SU-DHL-6 (cell line): ENCODE measurements at regions not wholly inside any gene's neighbourhood (a gene's known extent, or its start where the extent isn't known, plus 50 kb on each side); places are given as distances from the start of the nearest gene placed in this dataset.

Source experiments
- H2AFZ ChIP-seq: fragments of 200-600 bp; sonication (generic); 2 replicates; pipeline ENCODE4 v1.6.1; 2014; ENCODE audit warnings: low read depth, mild to moderate bottlenecking, moderate library complexity, mixed read lengths, antibody characterized with exemption, low read length; ENCODE audit not compliant: severe bottlenecking
- H3F3A ChIP-seq: fragments of 200-600 bp; shearing (Covaris generic); 2 replicates; pipeline ENCODE4 v1.6.0; 2016; ENCODE audit warnings: antibody characterized with exemption, mild to moderate bottlenecking; ENCODE audit not compliant: insufficient read depth
- H3K27ac ChIP-seq: fragments of 200-600 bp; sonication (generic); 2 replicates; pipeline ENCODE4 v1.5.1; 2016; ENCODE audit warnings: low read depth, mild to moderate bottlenecking, low read length, moderate library complexity, mixed read lengths
- H3K27me3 ChIP-seq: fragments of 200-600 bp; sonication (generic), shearing (Covaris generic); 2 replicates; pipeline ENCODE4 v1.6.0; 2014; ENCODE audit warnings: mild to moderate bottlenecking, low read length
- H3K36me3 ChIP-seq: fragments of 200-600 bp; sonication (generic); 2 replicates; pipeline ENCODE4 v1.6.1; 2014; ENCODE audit warnings: mild to moderate bottlenecking, low read length, mixed read lengths
- H3K4me2 ChIP-seq: fragments of 300-600, 200-600 bp; shearing (Covaris generic), sonication (generic); 2 replicates; pipeline ENCODE4 v1.6.0; 2014; ENCODE audit warnings: low read length, low read depth, mild to moderate bottlenecking; ENCODE audit not compliant: poor library complexity, severe bottlenecking
- H3K4me3 ChIP-seq: fragments of 200-600 bp; sonication (generic); 2 replicates; pipeline ENCODE4 v1.5.1; 2014; ENCODE audit warnings: antibody characterized with exemption, low read length, mild to moderate bottlenecking, mixed read lengths; ENCODE audit not compliant: insufficient read depth, poor library complexity, severe bottlenecking
- H3K79me2 ChIP-seq: fragments of 200-600 bp; sonication (generic); 2 replicates; pipeline ENCODE4 v1.6.1; 2014; ENCODE audit warnings: mild to moderate bottlenecking, low read length, moderate library complexity; ENCODE audit not compliant: insufficient read depth
- H3K9ac ChIP-seq: fragments of 200-600 bp; sonication (generic); 2 replicates; pipeline ENCODE4 v1.7.0; 2014; ENCODE audit warnings: mild to moderate bottlenecking, low read length
- H3K9me2 ChIP-seq: fragments of 200-600 bp; sonication (generic); replicated peaks from 2 replicates; pipeline ENCODE4 v1.6.1; 2014; ENCODE audit warnings: low read length; ENCODE audit not compliant: insufficient read depth
- H3K9me3 ChIP-seq: fragments of 200-600 bp; sonication (generic); 2 replicates; pipeline ENCODE4 v1.6.1; 2014; ENCODE audit warnings: low read length, mixed read lengths; ENCODE audit not compliant: insufficient read depth
- H4K20me1 ChIP-seq: fragments of 200-600 bp; sonication (generic); 2 replicates; pipeline ENCODE4 v1.6.1; 2014; ENCODE audit warnings: low read depth, mild to moderate bottlenecking, antibody characterized with exemption, low read length, moderate library complexity, mixed read lengths
- CTCF ChIP-seq: fragments of 200-600 bp; sonication (generic); IDR thresholded peaks from one replicate; pipeline ENCODE4 v1.5.1; 2017; ENCODE audit warnings: antibody characterized with exemption, mild to moderate bottlenecking, low read length, moderate library complexity; ENCODE audit not compliant: insufficient read depth, poor library complexity, severe bottlenecking
- EZH2phosphoT487 ChIP-seq: fragments of 200-600 bp; sonication (generic), shearing (Covaris generic); conservative IDR thresholded peaks from 2 replicates; pipeline ENCODE4 v1.6.1; 2018; ENCODE audit warnings: mild to moderate bottlenecking, antibody characterized with exemption, low read length, moderate library complexity, mixed read lengths

- no peak overlapping the region for H3K4me2 ChIP-seq
- TF ChIP-seq EZH2phosphoT487 (no peak), CTCF (no peak)
- H3K9me2 ChIP-seq = no peaks in the 10 kb centered on the region
- H4K20me1 ChIP-seq = no peaks in the 10 kb centered on the region
- H3K27me3 ChIP-seq = no peaks in the 10 kb centered on the region
- H3K27ac ChIP-seq = no peak overlapping the region
- no peak overlapping the region for H3K4me3 ChIP-seq
- no peaks in the 10 kb centered on the region for H3K9me3 ChIP-seq
- H2AFZ ChIP-seq = no peak overlapping the region
- H3F3A ChIP-seq = no peaks in the 10 kb centered on the region
- H3K79me2 ChIP-seq = no peaks in the 10 kb centered on the region
- no peaks in the 10 kb centered on the region for H3K36me3 ChIP-seq
- no peak overlapping the region for H3K9ac ChIP-seq
Measured at GRCh38 chr10:7027237-7027912, 383.5 kb downstream of the SFMBT2 start.

- Histone ChIP-seq H3K4me2 (no peak overlapping the region), H3K9me2 (no peaks in the 10 kb centered on the region), H3K9ac (no peak overlapping the region), H3K9me3 (no peaks in the 10 kb centered on the region), H2AFZ (no peak overlapping the region), H3K27ac (no peak overlapping the region), H4K20me1 (no peaks in the 10 kb centered on the region), H3K4me3 (no peak overlapping the region), H3K27me3 (no peaks in the 10 kb centered on the region), H3F3A (no peaks in the 10 kb centered on the region), H3K79me2 (no peaks in the 10 kb centered on the region), H3K36me3 (no peaks in the 10 kb centered on the region)
- TF ChIP-seq CTCF (no peak), EZH2phosphoT487 (no peak)
Measured at GRCh38 chr10:7026818-7027217, 384.0 kb downstream of the SFMBT2 start.

- Histone ChIP-seq H3K27me3 (no peaks in the 10 kb centered on the region), H3K4me3 (no peak overlapping the region), H3K27ac (no peak overlapping the region), H3K4me2 (no peak overlapping the region), H3F3A (no peaks in the 10 kb centered on the region), H2AFZ (no peak overlapping the region), H3K9me2 (no peaks in the 10 kb centered on the region), H4K20me1 (no peaks in the 10 kb centered on the region), H3K36me3 (no peaks in the 10 kb centered on the region), H3K9me3 (no peaks in the 10 kb centered on the region), H3K79me2 (no peaks in the 10 kb centered on the region), H3K9ac (no peak overlapping the region)
- TF ChIP-seq EZH2phosphoT487 (no peak), CTCF (no peak)
Measured at GRCh38 chr10:7025296-7025695, 385.5 kb downstream of the SFMBT2 start.
